Prostate gland (tissue), 2 donors: ENCODE measurements at regions not wholly inside any gene's neighbourhood (a gene's known extent, or its start where the extent isn't known, plus 50 kb on each side); places are given as distances from the start of the nearest gene placed in this dataset.

ENCODE experiments used
- DNase-seq: peaks from one replicate; pipeline ENCODE4 v3.0.0-alpha.2; 2019; ENCODE audit warnings: low spot score
- H3K27ac ChIP-seq, 2 donors: fragments of 200-600 bp; sonication (generic); 2 replicates each; pipeline ENCODE4 v1.5.1; 2017 to 2019
- H3K27me3 ChIP-seq: fragments of 200-600 bp; sonication (generic); replicated peaks from 2 replicates; pipeline ENCODE4 v1.5.1; 2019; ENCODE audit not compliant: insufficient read depth
- H3K36me3 ChIP-seq, 2 donors: fragments of 200-600 bp; sonication (generic); 1 replicate in 1 of 2; 2 replicates in 1 of 2; pipeline versions ENCODE4 v1.5.1 to v1.8.1; 2017 to 2019
- H3K4me1 ChIP-seq: fragments of 200-600 bp; sonication (generic); replicated peaks from 2 replicates; pipeline ENCODE4 v1.5.1; 2019
- H3K4me3 ChIP-seq, 2 donors: fragments of 200-600 bp; sonication (generic); 2 replicates each; pipeline ENCODE4 v1.5.1; 2017 to 2019
- H3K9me3 ChIP-seq: fragments of 200-600 bp; sonication (generic); 2 replicates; pipeline ENCODE4 v1.5.1; 2017
- CTCF ChIP-seq, 4 experiments: fragments of 200-600 bp in 2 of 4; fragments of 450-650 bp in 2 of 4; sonication (generic) in 2 of 4; IDR thresholded peaks; 1 replicate in 3 of 4; 2 replicates in 1 of 4; pipeline ENCODE4 v1.5.1; 2016 to 2019; ENCODE audit warnings: antibody characterized with exemption in 4 of 4, mild to moderate bottlenecking in 2 of 4, moderate library complexity in 2 of 4
- POLR2A ChIP-seq: fragments of 450-650 bp; IDR thresholded peaks from one replicate; pipeline ENCODE4 v1.6.1; 2016; ENCODE audit warnings: antibody characterized with exemption, mild to moderate bottlenecking
- POLR2AphosphoS5 ChIP-seq: sonication (generic); formaldehyde crosslinking; IDR thresholded peaks from one replicate; pipeline ENCODE4 v1.6.1; 2017; ENCODE audit warnings: antibody characterized with exemption
- WGBS: methylation state at CpG from one replicate; pipeline ENCODE4 v1.1.5; 2018; 5-methylcytosine and 5-hydroxymethylcytosine counted together
- intact Hi-C: fragments of 100-400 bp; cut with DNase I; formaldehyde crosslinking; loops from one replicate; pipeline ENCODE4 v1.14.2; 2022

GRCh38 chr2:157203651-157204050 lies 53.9 kb upstream of the GALNT5 start:
- Histone ChIP-seq H3K27ac (no peak overlapping the region), H3K4me1 (no peaks in the 10 kb centered on the region), H3K36me3 (no peaks in the 10 kb centered on the region), H3K27me3 (no peaks in the 10 kb centered on the region), H3K9me3 (no peaks in the 10 kb centered on the region), H3K4me3 (no peak overlapping the region)
- DNase-seq, result no peak
- intact Hi-C loops, result no loop called here
- TF ChIP-seq CTCF (IDR thresholded peaks at IDR 0.05) (no peak), POLR2A (no peak), POLR2AphosphoS5 (no peak)
- 97% methylated on average over 4 of the region's 4 CpGs for WGBS

DNA sequence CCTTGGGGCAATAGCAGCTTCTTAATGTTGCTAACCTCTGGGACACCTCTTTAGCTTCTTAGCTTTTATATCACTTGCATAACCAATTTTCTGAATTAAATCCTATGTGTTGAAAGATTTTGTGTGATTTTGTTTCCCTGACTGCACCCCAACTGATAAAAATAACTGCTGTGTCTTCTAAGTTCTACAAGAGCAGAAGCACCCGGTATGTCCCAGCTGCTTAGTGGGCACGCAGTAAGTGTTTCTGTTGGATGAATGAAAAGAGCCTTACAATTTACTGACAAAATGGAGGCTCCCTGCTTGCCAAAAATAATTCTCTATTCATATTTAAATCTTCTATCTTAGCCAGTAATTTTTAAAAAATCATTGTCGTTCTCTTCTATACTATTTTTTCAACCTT lies 53.1 kb upstream of the GALNT5 start:
- no peak overlapping the region for H3K4me3 ChIP-seq
- no peaks in the 10 kb centered on the region for H3K36me3 ChIP-seq
- no peaks in the 10 kb centered on the region for H3K4me1 ChIP-seq
- DNase-seq, result no peak
- no peaks in the 10 kb centered on the region for H3K27me3 ChIP-seq
- intact Hi-C loops, result no loop called here
- H3K27ac ChIP-seq, result no peak overlapping the region
- 92% methylated on average over 3 of the region's 3 CpGs for WGBS
- no peaks in the 10 kb centered on the region for H3K9me3 ChIP-seq
- TF ChIP-seq POLR2AphosphoS5, result no peak

DNA sequence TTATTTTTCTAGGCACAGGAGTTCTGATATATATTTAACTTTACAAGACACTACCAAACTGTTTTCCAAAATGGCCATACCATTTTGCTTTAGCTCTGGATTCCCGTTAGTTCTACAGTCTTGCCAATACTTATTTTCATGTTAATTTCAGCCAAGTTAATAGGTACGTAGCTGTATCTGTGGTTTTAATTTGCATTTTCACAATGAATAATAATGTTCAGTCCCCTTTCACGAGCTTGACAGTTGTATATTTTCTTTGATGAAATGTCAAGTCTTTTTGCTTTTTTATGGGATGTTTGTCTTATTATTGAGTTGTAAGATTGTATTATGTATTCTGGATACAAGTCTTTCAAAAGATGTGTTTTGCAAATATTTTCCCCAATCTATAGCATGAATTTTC lies 50.6 kb upstream of the GALNT5 start:
- WGBS, result 75% methylated on average over 3 of the region's 3 CpGs
- DNase-seq, result no peak
- TF ChIP-seq POLR2AphosphoS5 (no peak), CTCF (IDR thresholded peaks at IDR 0.05) (no peak), POLR2A (no peak)

More for the DNA sequence above, 50.6 kb upstream of the GALNT5 start:
- intact Hi-C loops, result no loop called here
- Histone ChIP-seq H3K4me3 (no peak overlapping the region), H3K4me1 (no peaks in the 10 kb centered on the region), H3K27ac (no peak overlapping the region), H3K36me3 (no peaks in the 10 kb centered on the region), H3K9me3 (no peaks in the 10 kb centered on the region), H3K27me3 (no peaks in the 10 kb centered on the region)
